UCSD-AML1 (cell line): ENCODE measurements at regions not wholly inside any gene's neighbourhood (a gene's known extent, or its start where the extent isn't known, plus 50 kb on each side); places are given as distances from the start of the nearest gene placed in this dataset.
A peak's percentile ranks its signal among the peaks of the same experiment; 100 is the strongest.

Experiments
- DNase-seq: peaks from one replicate; lab custom pipeline; 2025; ENCODE audit not compliant: unreplicated experiment; lab: John Stamatoyannopoulos, UW

DNA sequence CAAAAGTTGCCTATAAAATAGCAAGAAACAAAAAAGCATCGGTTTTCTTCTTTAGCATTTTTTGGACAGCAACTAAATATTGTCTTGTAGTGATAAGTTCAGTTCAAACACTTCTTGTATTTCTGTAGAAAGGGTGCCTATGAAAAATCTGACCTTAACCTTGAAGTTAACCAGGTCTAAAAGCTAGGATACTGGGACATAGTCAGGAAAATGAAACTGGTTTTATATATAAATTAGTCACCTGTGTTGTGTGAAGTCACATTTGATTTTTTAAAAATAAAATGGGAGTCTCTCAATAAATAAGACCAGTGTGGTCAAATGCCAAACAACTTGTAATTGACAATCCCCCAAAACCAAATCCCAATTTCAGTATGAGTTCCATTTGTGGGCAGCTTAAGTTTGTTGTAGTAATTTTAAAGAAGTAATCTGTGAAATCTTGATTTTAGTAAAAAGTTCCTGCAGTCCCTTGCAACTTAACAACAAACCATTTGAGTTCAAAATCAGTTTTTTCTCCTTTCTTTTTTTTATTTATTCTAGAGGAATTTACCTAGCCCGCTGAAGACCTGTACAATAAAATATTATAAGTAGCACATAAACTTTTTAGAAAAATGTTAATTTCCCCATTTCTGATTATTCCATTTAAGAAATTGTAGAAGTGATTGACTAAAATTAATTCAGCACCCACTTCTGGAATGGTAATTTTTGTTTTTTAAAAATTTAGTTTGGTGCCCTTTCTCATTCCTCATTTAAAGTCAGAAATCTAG, 84.5 kb upstream of the PPARA start:
- DNase-seq: no peak

DNA sequence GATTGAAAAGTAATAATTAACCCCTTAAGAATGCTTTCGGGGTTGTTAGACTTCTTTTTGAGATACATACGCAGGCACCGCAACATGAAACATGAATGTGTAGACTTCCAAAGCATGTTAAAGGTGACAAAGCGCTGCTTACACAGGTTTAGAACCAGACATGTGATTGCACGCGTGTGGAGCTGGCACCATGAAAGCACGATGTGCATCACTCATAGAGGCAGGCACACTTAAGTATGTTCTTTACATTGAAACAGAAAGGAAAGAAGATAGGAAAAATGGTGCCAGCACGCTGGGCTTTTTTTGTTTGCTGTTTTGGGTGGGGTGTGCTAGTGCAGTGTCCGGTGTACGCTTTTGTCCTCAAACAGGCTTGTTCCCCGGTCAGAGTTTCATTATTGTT, 83.6 kb upstream of the PPARA start:
- DNase-seq: peak; percentile 53

DNA sequence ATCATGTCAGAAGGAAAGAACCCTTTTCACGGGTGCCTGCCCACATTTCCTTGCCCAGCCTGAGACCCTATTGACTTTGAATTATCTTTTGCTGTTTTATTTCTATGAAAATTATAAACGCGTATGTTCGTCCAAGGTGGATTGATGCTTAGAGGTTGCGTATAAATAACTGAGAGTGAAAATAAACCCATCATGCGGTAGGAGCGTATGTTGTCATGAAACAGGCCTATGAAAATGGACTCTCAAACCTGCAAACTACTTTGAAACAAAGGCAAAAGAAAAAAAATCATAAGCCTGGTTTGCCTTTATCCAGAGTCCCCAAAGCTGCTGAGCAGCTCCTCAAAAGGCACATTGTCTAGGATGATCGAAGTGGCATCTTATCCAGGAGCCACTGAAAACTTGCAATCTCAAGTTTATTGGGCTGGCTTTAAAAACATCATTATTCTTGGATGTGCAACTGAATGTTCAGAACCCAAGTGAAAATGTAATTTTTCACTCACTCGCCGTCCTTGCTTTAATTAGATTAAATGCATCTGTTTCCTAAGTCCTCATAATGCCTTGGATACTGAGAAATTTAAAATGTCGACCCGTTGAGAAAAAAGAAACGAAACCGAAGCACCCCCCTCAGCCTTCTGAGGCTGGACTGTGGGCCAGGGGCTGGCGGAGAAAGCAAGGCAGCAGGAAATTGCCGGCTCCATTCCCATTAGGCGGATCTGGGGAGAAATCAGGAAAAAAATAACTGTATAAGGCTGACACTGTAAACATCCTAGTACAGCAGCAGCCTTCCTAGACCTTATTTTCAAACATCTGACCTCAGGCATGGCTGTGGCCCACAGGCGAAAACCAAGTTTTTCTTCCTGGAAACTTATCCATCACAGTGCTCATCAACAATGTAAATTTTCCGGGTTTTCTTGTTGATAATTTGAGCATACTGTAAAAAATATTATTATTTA, 82.9 kb upstream of the PPARA start:
- peak; percentile 37 for DNase-seq

DNA sequence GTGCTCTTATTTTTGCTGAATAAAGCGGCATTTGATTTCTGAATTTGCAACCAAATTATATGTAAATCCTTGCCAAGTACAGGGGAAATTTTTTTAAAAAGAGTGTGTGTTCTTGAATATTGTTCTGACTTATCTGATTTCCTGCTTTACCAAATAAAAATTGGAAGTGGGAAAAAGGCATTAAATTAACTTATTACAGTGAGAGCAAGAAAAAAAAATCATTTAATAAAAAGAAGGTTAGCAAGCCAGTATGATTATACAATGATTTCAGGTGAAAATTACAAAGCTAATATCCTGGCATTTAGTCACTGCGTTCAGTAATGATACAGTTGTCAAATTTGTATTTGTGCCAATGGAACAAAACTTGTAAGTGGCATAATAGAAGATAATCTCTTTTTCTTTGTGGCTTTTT, 82.1 kb upstream of the PPARA start:
- no peak for DNase-seq

DNA sequence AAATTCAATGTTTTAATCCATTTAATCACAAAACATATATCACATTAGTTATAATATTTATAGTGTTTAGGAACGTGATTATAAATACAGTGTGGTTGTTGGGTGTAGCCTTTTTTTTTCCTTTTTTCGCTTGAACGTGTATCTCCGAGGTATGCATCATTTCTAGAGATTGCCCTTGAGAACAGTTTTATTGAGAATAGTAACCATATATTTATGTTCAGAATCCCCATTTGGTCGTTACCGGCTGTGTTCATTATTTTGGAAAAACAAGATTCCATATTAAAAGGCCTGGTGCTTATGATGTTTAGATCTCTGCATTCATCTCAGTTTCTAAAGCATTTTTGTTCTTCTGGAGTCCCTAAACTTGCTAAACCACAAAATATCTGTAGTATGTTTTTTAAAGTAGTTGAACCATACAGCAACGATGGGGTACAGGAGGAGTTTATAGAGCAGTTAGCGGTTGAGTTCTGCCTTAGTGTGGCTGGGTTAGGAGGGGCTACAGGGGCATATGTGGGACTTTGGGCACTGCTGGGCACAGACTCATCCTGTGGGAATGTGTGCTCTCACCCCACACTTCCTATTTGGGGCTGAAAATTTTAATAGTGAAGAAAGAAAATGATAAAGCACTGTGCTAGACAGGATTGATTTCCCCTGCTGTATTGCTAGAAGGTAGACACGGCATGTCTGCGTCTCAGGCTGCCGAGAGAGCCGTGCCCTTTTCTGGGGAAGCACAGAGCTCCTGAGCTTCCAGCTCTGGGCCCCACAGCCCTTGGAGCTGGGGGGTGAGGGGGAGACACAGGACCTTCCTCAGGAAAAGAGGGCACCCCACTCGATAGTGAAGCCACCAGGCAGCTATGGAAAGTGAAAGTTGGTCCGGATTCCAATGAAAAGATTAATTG, 81.5 kb upstream of the PPARA start:
- peak; percentile 38 for DNase-seq

DNA sequence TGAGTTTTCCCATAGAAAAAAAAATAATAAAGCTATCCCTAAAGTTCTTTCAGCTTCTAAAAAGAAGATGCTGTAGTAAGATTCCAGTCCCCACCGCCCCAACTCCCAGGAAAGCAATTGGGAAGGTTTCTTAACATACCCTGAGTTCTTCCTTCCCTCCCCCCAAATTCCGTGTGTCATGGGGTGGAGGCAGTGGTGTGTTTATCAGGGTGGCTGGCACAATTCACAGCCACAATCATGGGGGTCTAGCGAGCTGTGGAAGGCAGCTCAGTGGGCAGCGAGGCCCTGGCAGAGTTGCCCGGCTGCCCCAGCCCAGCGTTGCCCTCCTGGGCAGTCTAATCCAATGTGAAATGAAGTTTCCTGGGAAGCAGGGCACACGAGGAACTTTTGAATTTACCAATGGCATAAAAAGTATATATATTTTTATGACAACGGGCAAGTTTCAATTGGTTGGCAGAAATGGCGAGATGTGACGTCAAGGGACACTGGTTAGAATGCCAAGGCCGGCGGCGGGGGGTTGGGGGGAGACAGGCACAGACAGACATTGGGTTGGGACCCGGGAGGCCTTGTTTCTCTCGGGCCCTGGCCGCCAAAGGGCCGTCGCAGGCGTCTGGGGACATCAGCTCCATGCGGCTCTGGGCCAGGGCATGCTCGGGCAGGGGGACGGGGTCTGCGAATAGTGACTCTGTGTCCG, 80.7 kb upstream of the PPARA start:
- DNase-seq: peak; percentile 87

DNA sequence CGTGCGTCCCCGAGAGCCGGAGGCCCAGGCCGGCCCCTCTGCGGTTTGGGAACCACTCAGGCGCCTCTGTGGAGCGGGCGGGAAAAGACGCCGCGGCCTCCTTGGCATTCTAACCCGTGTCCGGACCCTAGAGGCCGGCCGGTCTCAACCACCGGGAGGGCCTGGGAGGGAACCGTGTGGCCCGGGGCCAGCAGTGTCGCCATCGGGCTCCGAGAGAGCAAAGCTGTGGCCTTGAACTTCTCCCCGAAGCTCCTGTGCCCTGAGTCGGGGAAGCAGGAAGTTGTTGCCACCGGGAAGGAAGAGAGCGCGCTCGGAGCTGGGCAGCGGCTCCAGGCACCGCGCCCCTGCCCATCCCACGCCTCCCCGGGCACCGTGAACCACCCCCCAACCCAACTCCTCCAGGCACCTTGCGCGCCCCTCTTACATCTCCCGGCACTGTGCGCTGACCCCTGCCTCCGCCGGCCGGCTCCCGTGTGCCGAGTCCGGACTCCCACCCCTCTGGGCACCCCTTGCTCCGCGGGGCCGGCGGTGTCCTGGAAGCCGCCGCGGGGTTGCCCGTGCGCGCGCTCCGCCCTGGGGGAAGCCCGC, 80.0 kb upstream of the PPARA start:
- DNase-seq: peak; percentile 83

DNA sequence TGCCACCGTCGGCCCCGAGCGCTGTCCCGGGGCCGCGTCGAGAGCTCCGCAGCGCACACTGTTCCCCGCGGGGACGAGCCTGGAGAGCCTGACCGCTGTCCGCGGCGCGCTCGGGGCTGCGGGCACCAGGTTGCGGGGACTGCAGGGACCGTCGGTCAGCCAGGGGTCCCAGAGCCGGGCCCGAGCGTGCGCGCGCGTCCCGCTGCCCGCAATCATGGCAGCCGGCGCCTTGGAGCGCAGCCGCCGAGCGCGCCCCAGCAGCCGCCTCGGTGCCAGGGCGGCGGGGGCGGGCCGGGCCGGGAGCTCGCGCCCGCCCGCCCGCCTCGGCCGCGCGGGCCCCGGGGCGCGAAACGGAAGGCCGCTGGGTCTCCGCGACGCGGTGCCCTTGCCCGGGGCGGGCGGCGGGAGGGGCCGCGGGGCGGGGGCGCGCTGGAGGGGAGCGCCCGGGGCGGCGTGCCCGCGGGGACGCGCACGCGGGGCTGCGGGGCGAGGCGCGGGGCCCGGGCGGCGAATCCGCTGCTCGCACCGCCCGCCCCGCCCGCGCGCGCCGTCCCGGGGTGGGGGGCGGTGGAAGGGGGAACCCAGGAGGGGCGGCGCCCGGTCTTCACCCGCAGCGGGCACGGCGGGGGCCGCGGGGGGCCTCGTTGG, 79.4 kb upstream of the PPARA start:
- DNase-seq: peak; percentile 81

DNA sequence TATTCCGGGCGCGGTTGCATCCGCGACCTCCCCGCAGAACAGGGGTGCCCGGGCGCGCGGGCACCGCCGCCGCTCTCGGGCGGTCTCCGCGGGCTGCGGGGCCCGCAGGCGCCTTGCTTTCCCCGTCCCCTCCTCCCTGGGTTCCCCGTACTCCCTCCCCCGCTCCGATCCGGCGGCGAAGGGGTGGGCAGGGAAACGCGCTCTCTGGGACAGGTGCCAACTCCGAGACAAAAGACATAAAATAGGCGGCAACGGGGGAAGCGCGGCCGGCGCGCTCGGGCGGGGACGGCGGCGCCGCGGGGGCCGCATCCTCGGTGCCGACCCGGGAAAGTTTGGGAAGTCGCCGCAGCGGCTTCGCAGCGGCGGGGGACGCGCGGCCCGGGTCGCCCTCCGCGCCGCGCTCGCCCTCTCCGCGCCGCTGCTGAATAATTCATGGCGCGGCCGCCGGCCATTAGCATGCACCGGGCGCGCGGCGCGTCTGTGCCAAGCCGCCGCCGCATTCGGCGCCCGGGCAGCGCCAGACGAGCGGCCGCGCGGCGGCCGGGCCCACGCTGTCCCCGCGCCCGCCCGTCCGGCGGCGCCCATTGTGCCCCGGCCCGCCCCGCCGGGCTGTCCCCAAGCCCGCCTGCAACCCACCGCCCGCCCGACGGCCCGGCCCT, 78.7 kb upstream of the PPARA start:
- peak; percentile 81 for DNase-seq

DNA sequence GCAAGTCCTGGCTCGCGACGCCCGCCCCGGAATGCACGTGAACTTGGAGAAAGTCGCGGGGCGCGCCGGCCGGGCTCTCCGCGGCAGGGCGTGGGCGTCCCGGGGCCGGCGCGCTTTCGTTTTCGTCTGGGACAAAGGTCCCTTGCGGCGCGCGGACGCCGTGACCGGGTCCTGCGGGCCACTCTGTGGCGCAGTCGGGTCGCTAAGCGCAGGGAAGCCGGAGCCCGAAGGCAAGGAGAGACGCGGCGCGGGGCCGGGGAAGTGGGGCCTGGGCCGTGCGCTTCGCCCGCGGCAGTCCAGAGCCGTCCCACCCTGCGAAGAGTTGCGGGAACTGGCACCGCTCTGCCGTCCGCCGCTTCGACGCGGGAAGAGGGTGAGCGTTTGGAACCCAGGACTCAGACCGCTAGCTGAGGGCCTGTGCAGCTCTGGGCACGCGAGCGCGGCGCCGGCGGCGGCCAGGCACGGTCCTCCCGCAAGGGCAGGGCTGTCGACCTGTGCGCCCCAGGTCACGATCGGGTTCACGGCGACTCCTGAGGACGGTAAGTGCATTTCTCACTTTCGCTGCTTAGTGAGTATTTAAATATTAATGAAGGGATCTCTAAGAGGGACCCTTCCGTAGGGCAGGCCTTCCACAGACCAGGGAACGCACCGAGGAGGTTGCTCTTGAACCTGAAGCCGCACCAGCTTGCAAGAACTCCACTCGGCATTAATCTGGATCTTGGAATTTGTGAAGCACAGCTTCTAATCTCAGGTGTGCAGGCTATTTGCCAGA, 78.0 kb upstream of the PPARA start:
- DNase-seq: peak; percentile 67

DNA sequence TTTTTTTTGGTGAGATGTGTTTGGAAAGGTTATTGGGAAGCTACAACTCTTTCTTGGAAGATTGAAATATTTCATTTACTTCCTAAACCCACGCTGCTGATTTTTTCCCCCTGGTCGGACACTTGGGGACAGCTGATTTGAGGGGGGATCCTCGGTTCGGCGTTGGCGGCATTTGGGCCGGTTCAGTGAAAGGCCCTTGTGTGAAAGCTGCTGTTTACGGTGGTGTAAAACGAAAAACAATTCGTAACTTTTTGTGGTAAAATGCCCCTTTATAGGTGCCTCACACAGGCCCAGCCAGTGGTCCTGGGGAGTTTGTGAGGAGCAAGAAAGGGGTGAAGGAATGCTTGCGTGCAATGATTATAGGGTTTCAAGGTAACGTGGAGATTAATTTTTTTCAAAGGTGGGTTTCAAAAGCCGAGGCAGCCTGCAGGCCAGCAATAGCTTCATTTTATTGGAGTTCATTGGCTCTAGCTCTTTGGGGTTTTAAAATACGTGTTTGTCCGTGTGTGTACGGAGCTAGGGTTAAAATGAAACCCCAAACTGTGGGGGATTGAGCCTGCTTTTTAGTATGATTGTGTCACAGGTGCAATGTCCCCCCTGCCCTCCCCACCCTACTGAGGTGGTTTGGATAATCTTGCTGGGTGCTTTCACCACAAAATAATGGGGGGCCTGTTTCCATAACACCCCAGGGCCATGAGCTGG, 77.2 kb upstream of the PPARA start:
- DNase-seq: no peak

DNA sequence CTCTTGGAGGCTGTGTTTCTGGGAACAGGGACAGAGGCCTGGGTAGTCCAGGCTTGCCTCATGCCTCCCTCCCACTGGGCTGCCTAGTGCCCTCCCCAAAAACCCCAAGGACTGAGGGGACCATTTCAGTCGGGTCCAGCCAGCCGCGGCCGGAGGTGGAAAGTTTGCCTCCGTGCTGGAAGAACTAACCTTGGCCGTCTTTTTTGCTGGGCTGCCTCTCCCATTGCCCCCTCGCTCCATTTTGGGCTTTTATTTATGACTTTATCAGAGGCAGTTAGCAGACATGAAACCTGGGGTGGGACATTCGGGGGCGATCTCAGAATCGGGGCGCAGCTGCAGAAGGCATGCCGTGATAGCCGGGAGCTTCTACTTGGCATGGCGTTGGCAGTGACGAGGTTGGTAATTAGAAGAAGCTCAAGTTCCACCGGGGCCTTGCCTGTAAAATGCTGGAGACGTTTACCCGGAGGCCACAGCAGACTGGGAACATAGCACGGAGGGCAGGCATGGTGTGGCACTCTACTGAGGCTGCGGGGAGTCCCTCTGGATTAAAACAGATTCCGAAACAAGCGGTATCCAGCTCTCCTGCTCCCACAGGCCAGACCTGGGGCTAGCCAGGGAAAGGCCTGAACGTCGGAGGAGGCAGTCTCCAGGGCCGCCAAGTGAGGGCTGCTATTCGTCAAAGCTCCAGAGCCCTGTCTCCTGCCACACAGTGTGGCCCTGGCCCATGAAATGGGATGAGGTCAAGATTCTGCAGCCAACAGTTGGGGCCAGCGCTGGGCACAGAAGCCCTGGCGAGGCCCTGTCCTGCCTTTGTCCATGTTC, 76.4 kb upstream of the PPARA start:
- DNase-seq: peak; percentile 33

DNA sequence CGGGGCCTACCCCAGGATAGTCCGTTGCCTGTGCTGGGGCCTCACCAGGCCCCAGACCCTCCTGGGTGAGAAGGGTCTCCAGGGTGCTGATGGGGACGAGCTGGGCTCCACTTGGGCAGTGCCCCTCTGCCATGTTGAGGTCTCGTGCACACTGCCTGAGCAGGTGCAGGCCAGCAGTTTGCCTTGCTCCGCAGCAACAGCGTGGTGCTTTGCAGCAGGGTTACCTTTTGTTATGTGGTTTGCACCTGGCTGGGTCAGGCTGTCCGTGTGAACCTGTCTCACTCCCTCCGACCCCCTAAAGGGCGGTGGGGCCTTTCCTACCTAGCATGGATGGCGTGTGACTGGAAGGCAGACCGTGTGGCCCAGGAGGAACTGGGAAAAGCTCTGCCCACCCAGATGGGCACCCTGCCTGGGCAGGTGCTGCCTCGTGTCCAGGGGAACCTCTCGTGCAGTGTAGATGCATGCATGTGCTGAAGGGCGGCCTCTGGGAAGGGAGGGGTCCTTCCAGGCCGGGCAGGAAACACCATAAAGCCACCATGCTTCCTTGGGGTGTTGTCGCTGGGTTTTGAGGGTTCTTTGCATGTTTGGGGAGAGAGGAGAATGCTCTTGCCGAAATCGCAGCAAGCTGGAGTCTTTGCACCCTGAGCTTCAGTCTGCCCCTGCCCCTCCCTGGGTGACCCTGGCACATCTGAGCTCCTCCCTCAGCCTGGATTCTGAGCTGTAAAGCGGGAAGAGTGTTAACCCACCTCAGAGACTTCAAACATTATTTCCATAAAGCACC, 75.4 kb upstream of the PPARA start:
- DNase-seq: no peak

DNA sequence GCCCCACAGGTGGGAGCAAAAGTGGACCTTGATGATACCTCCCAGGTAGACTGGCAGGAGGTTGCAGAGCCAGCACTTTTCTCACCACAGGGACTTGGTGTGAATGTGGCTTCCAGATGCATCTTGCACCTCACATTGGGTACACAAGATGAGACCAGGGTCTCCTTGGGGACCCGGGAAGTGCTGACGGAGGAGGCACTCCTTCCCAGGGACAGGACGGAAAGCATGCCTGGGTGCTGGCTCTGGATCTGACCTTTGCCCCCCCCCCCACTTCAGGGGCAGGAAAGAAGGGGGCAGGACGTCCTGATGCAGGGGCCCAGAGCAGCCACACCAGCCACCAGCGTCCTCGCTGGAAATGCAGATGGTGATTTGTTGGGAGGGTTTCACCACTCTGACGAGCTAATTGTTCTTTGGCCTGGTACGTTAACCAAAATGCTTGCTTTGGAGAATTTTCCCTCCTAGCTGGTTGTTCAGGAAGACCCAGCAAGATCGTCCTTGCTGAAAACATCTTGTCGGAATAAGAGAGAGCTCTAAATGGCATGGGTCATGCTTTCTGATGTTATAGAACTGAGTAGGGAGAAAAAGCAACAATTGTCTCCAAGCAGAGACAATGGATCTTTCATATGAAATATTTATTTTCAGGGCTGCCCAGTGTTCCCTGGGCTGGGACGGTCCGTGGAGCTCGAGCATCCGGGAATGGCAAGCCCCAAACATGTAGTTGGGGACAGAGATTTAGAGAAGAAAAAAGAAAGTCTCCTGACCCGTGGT, 74.4 kb upstream of the PPARA start:
- DNase-seq: no peak

DNA sequence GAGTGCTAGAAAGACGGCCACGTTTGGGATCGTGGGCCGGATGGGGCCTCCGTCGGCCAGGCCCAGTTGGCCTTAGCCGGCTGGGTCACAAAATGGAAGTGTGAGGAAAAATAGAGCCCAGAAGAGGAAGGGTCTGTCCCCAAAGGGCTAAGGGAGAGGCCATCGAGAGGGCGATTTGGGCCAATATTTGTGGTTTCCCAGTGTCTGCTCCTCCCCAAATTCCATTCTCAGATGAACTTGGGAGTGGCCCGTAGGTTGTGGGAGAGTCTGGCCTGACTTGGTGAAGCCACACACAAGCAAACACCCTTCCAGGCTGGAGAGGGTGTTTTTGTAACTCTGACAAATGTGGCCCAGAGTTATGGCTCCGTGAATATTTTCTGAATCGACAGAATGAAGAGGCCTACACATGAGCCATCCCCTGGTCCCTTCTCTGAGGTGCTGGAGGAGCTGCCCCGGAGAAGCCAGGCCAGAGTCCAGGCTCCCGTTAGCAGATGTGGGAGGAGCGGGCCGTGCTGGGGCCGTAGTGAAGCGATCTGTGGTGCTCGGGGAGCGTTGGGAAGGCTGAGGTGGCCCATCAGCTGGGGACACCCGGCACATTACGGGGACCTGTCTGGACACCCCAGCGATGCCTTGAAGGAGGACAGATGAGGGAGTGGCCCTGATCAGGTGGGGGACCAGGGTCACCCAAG, 73.5 kb upstream of the PPARA start:
- DNase-seq: no peak
